ENCODE measurements at regions not wholly inside any gene's neighbourhood (a gene's known extent, or its start where the extent isn't known, plus 50 kb on each side); places are given as distances from the start of the nearest gene placed in this dataset.

DNA sequence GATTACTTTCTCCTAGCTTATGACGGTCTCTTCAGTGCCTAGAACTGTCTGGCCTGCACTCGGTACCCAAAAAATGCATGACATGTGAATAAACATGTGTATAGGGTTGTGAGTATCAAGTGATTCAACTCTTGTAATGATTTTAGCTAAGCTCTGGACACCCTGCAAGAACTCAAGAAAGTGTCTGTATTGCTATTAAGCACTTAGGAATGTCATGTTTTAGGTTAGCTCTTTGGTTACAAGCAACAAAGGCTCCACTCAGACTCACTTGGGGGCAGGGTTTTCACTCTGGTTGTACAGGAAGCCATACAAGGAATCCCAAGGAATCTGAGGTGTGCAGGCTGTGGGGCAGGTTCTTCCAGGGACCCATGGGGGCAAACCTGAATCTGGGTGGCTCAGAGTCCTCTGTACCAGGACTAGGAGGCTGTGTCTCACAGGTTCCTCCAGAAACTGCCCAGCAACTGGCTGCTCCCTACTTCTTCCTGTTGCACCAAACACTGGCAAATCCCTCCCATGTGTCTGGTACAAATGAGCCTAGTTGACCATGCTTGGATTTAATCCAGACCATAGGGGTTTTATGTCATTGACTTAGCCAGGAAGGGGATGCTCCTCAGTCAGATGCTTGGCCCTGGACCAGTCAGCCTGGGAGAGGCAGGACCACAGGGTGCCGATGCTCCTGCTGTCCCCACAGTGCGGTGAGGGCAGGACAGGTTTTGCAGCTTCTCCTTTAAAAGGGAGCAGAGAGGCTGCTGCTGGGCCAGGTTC is 77.9 kb upstream of the CDH4 start:
- TF ChIP-seq CTCF (conservative IDR thresholded peaks at IDR 0.05; ENCODE audit: low read depth, low read length) (no peak), FOS (IDR thresholded peaks at IDR 0.05; ENCODE audit: low read depth, low read length) (no peak), POLR2A (IDR thresholded peaks at IDR 0.05; ENCODE audit: low read depth, low read length) (no peak), SMC3 (IDR thresholded peaks at IDR 0.05; ENCODE audit: low read depth, low read length) (no peak), RCOR1 (IDR thresholded peaks at IDR 0.05; ENCODE audit: insufficient replicate concordance, low read length) (no peak), CEBPB (IDR thresholded peaks at IDR 0.05; ENCODE audit: low read depth, low read length) (no peak), MXI1 (IDR thresholded peaks at IDR 0.05; ENCODE audit: borderline replicate concordance, low read depth, low read length) (no peak), NFE2L2 (IDR thresholded peaks at IDR 0.05; ENCODE audit: low read depth, low read length) (no peak), BHLHE40 (IDR thresholded peaks at IDR 0.05; ENCODE audit: low read depth, low read length) (no peak), MAZ (IDR thresholded peaks at IDR 0.05; ENCODE audit: borderline replicate concordance, low read depth, low read length) (no peak), RAD21 (IDR thresholded peaks at IDR 0.05; ENCODE audit: low read length) (no peak), ELK1 (IDR thresholded peaks at IDR 0.05; ENCODE audit: borderline replicate concordance, low read depth, low read length) (no peak)
